ENCODE measurements at regions not wholly inside any gene's neighbourhood (a gene's known extent, or its start where the extent isn't known, plus 50 kb on each side); places are given as distances from the start of the nearest gene placed in this dataset.

- H3K27me3 ChIP-seq (ENCODE audit: insufficient read depth): no peaks in the 10 kb centered on the region
- CTCF ChIA-PET: no interaction called here
Measured at GRCh38 chr6:21664314-21665109, 71.0 kb downstream of the SOX4 start.

GRCh38 chr6:21665110-21665391 lies 71.5 kb downstream of the SOX4 start:
- Histone ChIP-seq H3K36me3 (replicated peaks in 1 of 2; ENCODE audit: control insufficient read depth in 1 of 2, insufficient read depth in 2 of 2, low read length in 1 of 2) (peaks cover 0 to 10% of the 10 kb centered on the region in 2 experiments), H2AFZ (ENCODE audit: low read depth) (no peak overlapping the region), H3K9ac (no peak overlapping the region), H3K4me2 (no peak overlapping the region), H4K20me1 (ENCODE audit: insufficient read depth) (no peaks in the 10 kb centered on the region; the same call in 1 of the 2 replicates), H3K79me2 (ENCODE audit: insufficient read depth) (peaks cover 36% of the 10 kb centered on the region), H3K9me2 (no peaks in the 10 kb centered on the region), H3K9me3 (no peaks in the 10 kb centered on the region), H3K4me1 (ENCODE audit: control insufficient read depth in 1 of 2, insufficient read depth in 2 of 2, low read depth in 1 of 2, low read length in 1 of 2) (no peaks in the 10 kb centered on the region; a peak in 2 of 4 replicates), H3F3A (replicated peaks; ENCODE audit: insufficient read depth) (no peaks in the 10 kb centered on the region), H3K27ac (ENCODE audit: low read depth in 2 of 2, low read length in 1 of 2) (no peak overlapping the region), H3K27me3 (ENCODE audit: insufficient read depth) (no peaks in the 10 kb centered on the region), H3K4me3 (ENCODE audit: low read depth in 2 of 2, low read length in 1 of 2) (no peak overlapping the region)
- POLR2A ChIA-PET: no interaction called here
- no peak for TF ChIP-seq NFIC (IDR thresholded peaks at IDR 0.05; ENCODE audit: borderline replicate concordance)
- no peak for TF ChIP-seq MXI1 (IDR thresholded peaks at IDR 0.05; ENCODE audit: low read depth, low read length)
- TF ChIP-seq TAF1 (IDR thresholded peaks at IDR 0.05; ENCODE audit: borderline replicate concordance, low read depth, low read length): no peak
- no peak for TF ChIP-seq JUND (IDR thresholded peaks at IDR 0.05)
- no peak for TF ChIP-seq GABPA (IDR thresholded peaks at IDR 0.05; ENCODE audit: low read depth)
- no peak for TF ChIP-seq TCF12 (IDR thresholded peaks at IDR 0.05)
- WGBS (ENCODE audit: low lambda C conversion rate): 92% methylated on average over 9 of the region's 9 CpGs
- CTCF ChIA-PET: no interaction called here
- DNase-seq: no peak

More at GRCh38 chr6:21664314-21665109, 71.0 kb downstream of the SOX4 start:
- no peak overlapping the region for H3K27ac ChIP-seq (ENCODE audit: low read depth in 2 of 2, low read length in 1 of 2)
- TF ChIP-seq RAD21 (IDR thresholded peaks at IDR 0.05; ENCODE audit: low read length) (no peak), PBX3 (IDR thresholded peaks at IDR 0.05) (no peak), SMC3 (IDR thresholded peaks at IDR 0.05; ENCODE audit: low read depth, low read length) (no peak)
- no peaks in the 10 kb centered on the region for H4K20me1 ChIP-seq (ENCODE audit: insufficient read depth)
- no peaks in the 10 kb centered on the region; a peak in 2 of 4 replicates for H3K4me1 ChIP-seq (ENCODE audit: control insufficient read depth in 1 of 2, insufficient read depth in 2 of 2, low read depth in 1 of 2, low read length in 1 of 2)
- H3K9ac ChIP-seq: no peak overlapping the region
- no peak for DNase-seq
- H3K4me2 ChIP-seq: no peak overlapping the region
- H3K4me3 ChIP-seq (ENCODE audit: low read depth in 2 of 2, low read length in 1 of 2): no peak overlapping the region
- POLR2A ChIA-PET: no interaction called here
- peaks cover 30% of the 10 kb centered on the region for H3K79me2 ChIP-seq (ENCODE audit: insufficient read depth)
- no peaks in the 10 kb centered on the region for H3K9me3 ChIP-seq
- H3F3A ChIP-seq (replicated peaks; ENCODE audit: insufficient read depth): no peaks in the 10 kb centered on the region
- no peak overlapping the region for H2AFZ ChIP-seq (ENCODE audit: low read depth)
- H3K36me3 ChIP-seq (replicated peaks in 1 of 2; ENCODE audit: control insufficient read depth in 1 of 2, insufficient read depth in 2 of 2, low read length in 1 of 2): peaks cover 0 to 8% of the 10 kb centered on the region in 2 experiments
- H3K9me2 ChIP-seq: no peaks in the 10 kb centered on the region
- 93% methylated on average over 55 of the region's 73 CpGs for WGBS (ENCODE audit: low lambda C conversion rate)

GRCh38 chr6:21665392-21666200 lies 72.0 kb downstream of the SOX4 start:
- Histone ChIP-seq H3K4me2 (peak overlapping the region; percentile 89), H4K20me1 (ENCODE audit: insufficient read depth) (no peaks in the 10 kb centered on the region; the same call in 1 of the 2 replicates), H3K9me3 (no peaks in the 10 kb centered on the region), H3K27me3 (ENCODE audit: insufficient read depth) (no peaks in the 10 kb centered on the region), H2AFZ (ENCODE audit: low read depth) (peak overlapping the region; percentile 76; the same call in 1 of the 2 replicates), H3K4me3 (ENCODE audit: low read depth in 2 of 2, low read length in 1 of 2) (peak overlapping the region; percentile 74 to 93), H3K9ac (peak overlapping the region; percentile 90; the same call in 1 of the 2 replicates), H3F3A (replicated peaks; ENCODE audit: insufficient read depth) (no peaks in the 10 kb centered on the region), H3K79me2 (ENCODE audit: insufficient read depth) (peaks cover 41% of the 10 kb centered on the region), H3K36me3 (replicated peaks in 1 of 2; ENCODE audit: control insufficient read depth in 1 of 2, insufficient read depth in 2 of 2, low read length in 1 of 2) (peaks cover 0 to 10% of the 10 kb centered on the region in 2 experiments), H3K9me2 (no peaks in the 10 kb centered on the region), H3K27ac (ENCODE audit: low read depth in 2 of 2, low read length in 1 of 2) (peak overlapping the region in 1 of 2 experiments; percentile 36; a peak in 1 of 4 replicates), H3K4me1 (ENCODE audit: control insufficient read depth in 1 of 2, insufficient read depth in 2 of 2, low read depth in 1 of 2, low read length in 1 of 2) (no peaks in the 10 kb centered on the region; a peak in 2 of 4 replicates)
- CTCF ChIA-PET: no interaction called here
- POLR2A ChIA-PET: no interaction called here
- 83% methylated on average over 30 of the region's 37 CpGs for WGBS (ENCODE audit: low lambda C conversion rate)
- peak; percentile 36 for DNase-seq
- TF ChIP-seq YY1 (IDR thresholded peaks at IDR 0.05; ENCODE audit: low read depth) (no peak), REST (IDR thresholded peaks at IDR 0.05; ENCODE audit: low read depth, low read length) (no peak), MXI1 (IDR thresholded peaks at IDR 0.05; ENCODE audit: low read depth, low read length) (no peak), FOSL2 (IDR thresholded peaks at IDR 0.05; ENCODE audit: borderline replicate concordance, low read depth) (no peak), ZBTB33 (IDR thresholded peaks at IDR 0.05; ENCODE audit: borderline replicate concordance, low read depth) (no peak)
